Neural cell (in vitro differentiated cells): ENCODE measurements at regions not wholly inside any gene's neighbourhood (a gene's known extent, or its start where the extent isn't known, plus 50 kb on each side); places are given as distances from the start of the nearest gene placed in this dataset.
"Not testable (repeated sequence)": the region's sequence is repeated elsewhere in the genome, so short reads cannot be mapped to it uniquely, and the experiment has no call there.

Source experiments
- H2AFZ ChIP-seq: fragments of 200-600, 300-800 bp; sonication (generic), shearing (Covaris generic); 2 replicates; pipeline ENCODE4 v1.6.0; 2014; ENCODE audit warnings: low read depth, mild to moderate bottlenecking, antibody characterized with exemption, low read length, moderate library complexity
- H3F3A ChIP-seq: fragments of 200-600 bp; shearing (Covaris generic); 2 replicates; pipeline ENCODE4 v1.6.1; 2016; ENCODE audit warnings: mild to moderate bottlenecking, moderate library complexity, mixed read lengths, antibody characterized with exemption, low read length; ENCODE audit not compliant: insufficient read depth, poor library complexity, severe bottlenecking
- H3K27ac ChIP-seq: fragments of 200-600, 300-800 bp; sonication (generic), shearing (Covaris generic); 2 replicates; pipeline ENCODE4 v1.5.1; 2014; ENCODE audit warnings: mild to moderate bottlenecking, low read length, moderate library complexity
- H3K27me3 ChIP-seq: fragments of 300-800, 200-600 bp; sonication (generic), shearing (Covaris generic); 2 replicates; pipeline ENCODE4 v1.6.0; 2014; ENCODE audit warnings: mild to moderate bottlenecking, low read depth, low read length, moderate library complexity; ENCODE audit not compliant: insufficient read depth
- H3K36me3 ChIP-seq: fragments of 300-800, 200-600 bp; sonication (generic), shearing (Covaris generic); 2 replicates; pipeline ENCODE4 v1.5.1; 2014; ENCODE audit warnings: mild to moderate bottlenecking, antibody characterized with exemption, low read length, moderate library complexity; ENCODE audit not compliant: insufficient read depth
- H3K4me2 ChIP-seq: fragments of 300-800, 200-600 bp; sonication (generic), shearing (Covaris generic); 2 replicates; pipeline ENCODE4 v1.6.0; 2014; ENCODE audit warnings: mild to moderate bottlenecking, low read length
- H3K4me3 ChIP-seq: fragments of 300-800, 200-600 bp; sonication (generic), shearing (Covaris generic); 2 replicates; pipeline ENCODE4 v1.5.1; 2014; ENCODE audit warnings: mild to moderate bottlenecking, low read length, moderate library complexity
- H3K79me2 ChIP-seq: fragments of 200-600 bp; shearing (Covaris generic); replicated peaks from 2 replicates; pipeline ENCODE4 v1.6.0; 2014; ENCODE audit warnings: mild to moderate bottlenecking, low read length, moderate library complexity; ENCODE audit not compliant: insufficient read depth
- H3K9ac ChIP-seq: fragments of 300-800, 200-600 bp; sonication (generic), shearing (Covaris generic); 2 replicates; pipeline ENCODE4 v1.6.1; 2016; ENCODE audit warnings: mild to moderate bottlenecking, low read length, mixed read lengths
- H3K9me2 ChIP-seq: fragments of 200-600 bp; shearing (Covaris generic); 2 replicates; pipeline ENCODE4 v1.6.1; 2016; ENCODE audit warnings: mild to moderate bottlenecking, low read length, mixed read lengths; ENCODE audit not compliant: insufficient read depth
- H3K9me3 ChIP-seq: fragments of 200-600, 300-800 bp; sonication (generic), shearing (Covaris generic); 2 replicates; pipeline ENCODE4 v1.6.1; 2016; ENCODE audit warnings: mild to moderate bottlenecking, mixed run types, low read length, moderate library complexity, mixed read lengths
- H4K20me1 ChIP-seq: fragments of 200-600 bp; shearing (Covaris generic); 2 replicates; pipeline ENCODE4 v1.6.1; 2016; ENCODE audit warnings: mild to moderate bottlenecking, mixed run types; ENCODE audit not compliant: insufficient read depth
- EP300 ChIP-seq: fragments of 450-650 bp; conservative IDR thresholded peaks from 2 replicates; pipeline ENCODE4 v1.6.1; 2014; ENCODE audit warnings: antibody characterized with exemption, mild to moderate bottlenecking, moderate library complexity; ENCODE audit not compliant: poor library complexity, severe bottlenecking
- EZH2 ChIP-seq: fragments of 200-600, 300-800 bp; shearing (Covaris generic), sonication (generic); IDR thresholded peaks from 2 replicates; pipeline ENCODE4 v1.6.1; 2014; ENCODE audit warnings: antibody characterized with exemption, low read length, borderline replicate concordance, mild to moderate bottlenecking; ENCODE audit not compliant: insufficient read depth, poor library complexity, severe bottlenecking
- MXI1 ChIP-seq: fragments of 450-650 bp; conservative IDR thresholded peaks from 2 replicates; pipeline ENCODE4 v1.6.1; 2014; ENCODE audit warnings: antibody characterized with exemption, mild to moderate bottlenecking; ENCODE audit not compliant: poor library complexity, severe bottlenecking
- POLR2AphosphoS5 ChIP-seq: IDR thresholded peaks from 2 replicates; pipeline ENCODE4 v1.6.1; 2012
- RAD21 ChIP-seq: fragments of 450-650 bp; conservative IDR thresholded peaks from 2 replicates; pipeline ENCODE4 v1.6.1; 2014; ENCODE audit warnings: antibody characterized with exemption, mild to moderate bottlenecking, moderate library complexity
- SMC3 ChIP-seq: fragments of 450-650 bp; conservative IDR thresholded peaks from 2 replicates; pipeline ENCODE4 v1.6.1; 2014; ENCODE audit warnings: antibody characterized with exemption, mild to moderate bottlenecking, moderate library complexity; ENCODE audit not compliant: poor library complexity
- TAF1 ChIP-seq: IDR thresholded peaks from 2 replicates; pipeline ENCODE4 v1.6.1; 2012; ENCODE audit warnings: low read depth
- TF ChIP-seq, protein P1 (sequence below): fragments of 450-650 bp; IDR thresholded peaks from 2 replicates; pipeline ENCODE4 v1.5.1; 2014; ENCODE audit warnings: antibody characterized with exemption, mild to moderate bottlenecking, moderate library complexity; ENCODE audit not compliant: poor library complexity, severe bottlenecking
- TF ChIP-seq, protein P2 (sequence below): IDR thresholded peaks from 2 replicates; pipeline ENCODE4 v1.6.1; 2012; ENCODE audit warnings: borderline replicate concordance

DNA sequence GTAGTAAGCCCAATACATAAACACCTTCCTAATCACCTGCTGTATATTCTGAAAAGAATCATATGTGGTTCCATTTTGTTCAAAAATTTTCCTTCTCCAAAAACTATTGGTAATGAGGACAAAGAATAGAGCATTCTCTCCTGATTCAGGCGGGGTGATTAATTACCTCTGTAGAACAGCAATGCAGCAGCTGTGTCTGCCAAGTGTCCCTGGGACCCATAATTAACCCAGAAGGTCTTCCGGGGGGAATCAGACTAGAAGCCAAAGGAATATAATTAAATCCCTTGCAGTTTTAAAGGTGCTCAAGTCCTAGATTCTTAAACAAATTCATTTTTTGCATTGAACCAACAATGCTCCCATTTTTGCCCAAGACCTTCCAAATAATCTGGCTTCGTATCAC, 60.3 kb upstream of the ABLIM1 start:
- no peaks in the 10 kb centered on the region for H3F3A ChIP-seq
- no peaks in the 10 kb centered on the region for H3K79me2 ChIP-seq
- no peak overlapping the region for H3K9ac ChIP-seq
- H3K27me3 ChIP-seq = no peaks in the 10 kb centered on the region
- H4K20me1 ChIP-seq = no peaks in the 10 kb centered on the region
- no peak for TF ChIP-seq TAF1
- TF ChIP-seq, protein P1, sequence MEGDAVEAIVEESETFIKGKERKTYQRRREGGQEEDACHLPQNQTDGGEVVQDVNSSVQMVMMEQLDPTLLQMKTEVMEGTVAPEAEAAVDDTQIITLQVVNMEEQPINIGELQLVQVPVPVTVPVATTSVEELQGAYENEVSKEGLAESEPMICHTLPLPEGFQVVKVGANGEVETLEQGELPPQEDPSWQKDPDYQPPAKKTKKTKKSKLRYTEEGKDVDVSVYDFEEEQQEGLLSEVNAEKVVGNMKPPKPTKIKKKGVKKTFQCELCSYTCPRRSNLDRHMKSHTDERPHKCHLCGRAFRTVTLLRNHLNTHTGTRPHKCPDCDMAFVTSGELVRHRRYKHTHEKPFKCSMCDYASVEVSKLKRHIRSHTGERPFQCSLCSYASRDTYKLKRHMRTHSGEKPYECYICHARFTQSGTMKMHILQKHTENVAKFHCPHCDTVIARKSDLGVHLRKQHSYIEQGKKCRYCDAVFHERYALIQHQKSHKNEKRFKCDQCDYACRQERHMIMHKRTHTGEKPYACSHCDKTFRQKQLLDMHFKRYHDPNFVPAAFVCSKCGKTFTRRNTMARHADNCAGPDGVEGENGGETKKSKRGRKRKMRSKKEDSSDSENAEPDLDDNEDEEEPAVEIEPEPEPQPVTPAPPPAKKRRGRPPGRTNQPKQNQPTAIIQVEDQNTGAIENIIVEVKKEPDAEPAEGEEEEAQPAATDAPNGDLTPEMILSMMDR = no peak
- no peak for TF ChIP-seq POLR2AphosphoS5
- TF ChIP-seq EP300 = no peak
- no peak for TF ChIP-seq SMC3
- TF ChIP-seq RAD21 = no peak
- TF ChIP-seq EZH2 = no peak
- no peak for TF ChIP-seq MXI1
- TF ChIP-seq, protein P2, sequence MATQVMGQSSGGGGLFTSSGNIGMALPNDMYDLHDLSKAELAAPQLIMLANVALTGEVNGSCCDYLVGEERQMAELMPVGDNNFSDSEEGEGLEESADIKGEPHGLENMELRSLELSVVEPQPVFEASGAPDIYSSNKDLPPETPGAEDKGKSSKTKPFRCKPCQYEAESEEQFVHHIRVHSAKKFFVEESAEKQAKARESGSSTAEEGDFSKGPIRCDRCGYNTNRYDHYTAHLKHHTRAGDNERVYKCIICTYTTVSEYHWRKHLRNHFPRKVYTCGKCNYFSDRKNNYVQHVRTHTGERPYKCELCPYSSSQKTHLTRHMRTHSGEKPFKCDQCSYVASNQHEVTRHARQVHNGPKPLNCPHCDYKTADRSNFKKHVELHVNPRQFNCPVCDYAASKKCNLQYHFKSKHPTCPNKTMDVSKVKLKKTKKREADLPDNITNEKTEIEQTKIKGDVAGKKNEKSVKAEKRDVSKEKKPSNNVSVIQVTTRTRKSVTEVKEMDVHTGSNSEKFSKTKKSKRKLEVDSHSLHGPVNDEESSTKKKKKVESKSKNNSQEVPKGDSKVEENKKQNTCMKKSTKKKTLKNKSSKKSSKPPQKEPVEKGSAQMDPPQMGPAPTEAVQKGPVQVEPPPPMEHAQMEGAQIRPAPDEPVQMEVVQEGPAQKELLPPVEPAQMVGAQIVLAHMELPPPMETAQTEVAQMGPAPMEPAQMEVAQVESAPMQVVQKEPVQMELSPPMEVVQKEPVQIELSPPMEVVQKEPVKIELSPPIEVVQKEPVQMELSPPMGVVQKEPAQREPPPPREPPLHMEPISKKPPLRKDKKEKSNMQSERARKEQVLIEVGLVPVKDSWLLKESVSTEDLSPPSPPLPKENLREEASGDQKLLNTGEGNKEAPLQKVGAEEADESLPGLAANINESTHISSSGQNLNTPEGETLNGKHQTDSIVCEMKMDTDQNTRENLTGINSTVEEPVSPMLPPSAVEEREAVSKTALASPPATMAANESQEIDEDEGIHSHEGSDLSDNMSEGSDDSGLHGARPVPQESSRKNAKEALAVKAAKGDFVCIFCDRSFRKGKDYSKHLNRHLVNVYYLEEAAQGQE = no peak
- H3K9me3 ChIP-seq = no peaks in the 10 kb centered on the region
- H3K36me3 ChIP-seq = no peaks in the 10 kb centered on the region
- no peak overlapping the region for H3K4me2 ChIP-seq
- no peaks in the 10 kb centered on the region for H3K9me2 ChIP-seq
- no peak overlapping the region for H2AFZ ChIP-seq
- H3K27ac ChIP-seq = no peak overlapping the region
- H3K4me3 ChIP-seq = no peak overlapping the region

DNA sequence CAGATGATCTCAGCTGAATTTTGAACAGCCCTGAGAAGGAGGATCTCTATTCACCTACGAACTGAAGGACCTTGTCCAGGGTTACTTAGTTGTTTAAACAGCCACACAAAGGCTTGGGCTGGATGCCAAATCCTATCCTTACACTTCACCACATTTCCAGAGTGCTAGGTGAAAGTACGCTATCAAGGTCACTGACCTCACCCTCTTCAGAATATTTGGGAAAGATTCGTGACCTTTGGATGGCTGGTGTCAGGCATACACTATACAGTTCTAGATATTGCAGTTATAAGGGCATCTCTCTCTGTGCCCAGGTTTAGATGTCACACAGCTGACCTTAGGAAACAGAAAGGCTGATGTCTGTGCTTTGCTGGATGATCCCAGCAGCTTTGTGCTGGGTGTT, 61.2 kb upstream of the ABLIM1 start:
- H3K27me3 ChIP-seq = no peaks in the 10 kb centered on the region
- H3K79me2 ChIP-seq = no peaks in the 10 kb centered on the region
- TF ChIP-seq, protein P2 = no peak
- no peak for TF ChIP-seq TAF1
- TF ChIP-seq POLR2AphosphoS5 = no peak
- no peak for TF ChIP-seq EZH2
- TF ChIP-seq SMC3 = no peak
- TF ChIP-seq MXI1 = no peak
- TF ChIP-seq RAD21 = no peak
- TF ChIP-seq, protein P1 = no peak
- TF ChIP-seq EP300 = no peak
- no peaks in the 10 kb centered on the region for H3K9me3 ChIP-seq
- no peaks in the 10 kb centered on the region for H3K9me2 ChIP-seq
- no peak overlapping the region for H3K4me2 ChIP-seq
- no peaks in the 10 kb centered on the region for H3K36me3 ChIP-seq
- no peak overlapping the region for H3K4me3 ChIP-seq
- no peaks in the 10 kb centered on the region for H3F3A ChIP-seq
- no peak overlapping the region for H3K27ac ChIP-seq
- H2AFZ ChIP-seq = no peak overlapping the region
- no peaks in the 10 kb centered on the region for H4K20me1 ChIP-seq
- H3K9ac ChIP-seq = no peak overlapping the region

DNA sequence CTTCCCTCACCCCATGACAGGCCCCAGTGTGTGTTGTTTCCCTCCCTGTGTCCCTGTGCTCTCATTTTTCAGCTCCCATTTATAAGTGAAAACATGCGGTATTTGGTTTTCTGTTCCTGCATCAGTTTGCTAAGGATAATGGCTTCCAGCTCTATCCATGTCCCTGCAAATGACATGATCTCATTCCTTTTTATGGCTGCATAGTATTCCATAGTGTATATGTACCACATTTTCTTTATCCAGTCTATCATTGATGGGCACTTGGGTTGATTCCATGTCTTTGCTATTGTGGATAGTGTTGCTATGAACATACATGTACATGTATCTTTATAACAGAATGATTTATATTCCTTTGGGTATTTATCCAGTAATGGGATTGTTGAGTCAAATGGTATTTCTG, 61.9 kb upstream of the ABLIM1 start:
- H3K36me3 ChIP-seq, H3K9me2 ChIP-seq, H3K27me3 ChIP-seq, H2AFZ ChIP-seq, H3K4me2 ChIP-seq, H3K9ac ChIP-seq, H3K79me2 ChIP-seq, H3K4me3 ChIP-seq, H4K20me1 ChIP-seq, H3K27ac ChIP-seq, H3F3A ChIP-seq, H3K9me3 ChIP-seq: not testable (repeated sequence)
